NCI-H82 (cell line): ENCODE measurements at regions not wholly inside any gene's neighbourhood (a gene's known extent, or its start where the extent isn't known, plus 50 kb on each side); places are given as distances from the start of the nearest gene placed in this dataset.
"Not testable (repeated sequence)": the region's sequence is repeated elsewhere in the genome, so short reads cannot be mapped to it uniquely, and the experiment has no call there.

Experiments used
- DNase-seq: peaks from one replicate; lab custom pipeline; 2025; lab: John Stamatoyannopoulos, UW

DNA sequence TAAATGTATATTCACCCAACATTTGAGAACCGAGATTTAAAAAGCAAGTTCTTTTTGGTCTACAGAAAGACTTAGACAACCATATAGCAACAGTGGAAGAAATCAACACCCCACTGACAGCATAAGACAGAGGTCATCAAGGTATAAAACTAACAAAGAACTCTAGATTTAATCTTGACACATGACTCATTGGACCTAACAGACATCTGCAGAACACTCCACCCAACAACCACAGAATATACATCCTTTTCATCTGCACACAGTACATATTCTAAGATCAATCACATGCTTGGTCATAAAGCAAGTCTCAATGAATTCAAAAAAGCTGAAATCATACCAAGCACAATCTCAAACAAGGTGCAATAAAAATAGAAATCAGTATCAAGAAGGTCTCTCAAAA lies 65.8 kb downstream of the SPIN4 start:
- no peak for DNase-seq

DNA sequence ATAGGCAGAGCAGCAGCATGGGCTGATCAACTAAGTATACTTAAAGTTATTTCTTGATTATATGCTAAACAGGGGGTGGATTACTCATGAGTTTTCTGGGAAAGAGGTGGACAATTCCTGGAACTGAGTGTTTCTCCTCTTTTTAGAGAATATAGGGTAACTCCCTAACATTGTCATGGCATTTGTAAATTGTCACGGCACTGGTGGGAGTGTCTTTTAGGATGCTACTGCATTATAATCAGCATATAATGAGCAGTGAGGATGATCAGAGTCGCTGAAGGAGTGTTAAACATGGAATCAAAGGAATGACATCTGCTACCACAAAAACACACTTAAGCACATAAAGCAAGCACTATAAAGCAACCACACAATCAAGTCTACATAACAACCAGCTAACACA lies 66.5 kb downstream of the SPIN4 start:
- no peak for DNase-seq

DNA sequence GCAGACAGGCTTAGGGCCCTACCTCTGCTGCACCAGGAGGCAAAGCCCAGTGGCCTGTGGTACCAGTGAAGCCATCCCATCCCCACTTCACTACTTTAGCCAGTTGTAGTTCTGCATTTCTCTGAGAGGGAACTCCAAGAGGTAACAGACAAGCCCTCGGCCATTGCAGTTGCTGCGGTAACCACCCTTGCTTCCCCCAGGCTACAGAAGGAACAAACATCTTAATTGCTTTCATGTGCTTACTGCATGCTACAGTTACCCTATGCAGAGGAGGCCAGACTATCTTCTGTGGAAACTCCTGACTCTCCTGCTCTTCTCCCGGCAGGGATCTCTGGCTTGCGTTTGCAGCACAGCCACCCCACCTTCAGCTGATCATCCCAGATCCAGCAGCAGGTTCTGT lies 67.8 kb downstream of the SPIN4 start:
- no peak for DNase-seq

DNA sequence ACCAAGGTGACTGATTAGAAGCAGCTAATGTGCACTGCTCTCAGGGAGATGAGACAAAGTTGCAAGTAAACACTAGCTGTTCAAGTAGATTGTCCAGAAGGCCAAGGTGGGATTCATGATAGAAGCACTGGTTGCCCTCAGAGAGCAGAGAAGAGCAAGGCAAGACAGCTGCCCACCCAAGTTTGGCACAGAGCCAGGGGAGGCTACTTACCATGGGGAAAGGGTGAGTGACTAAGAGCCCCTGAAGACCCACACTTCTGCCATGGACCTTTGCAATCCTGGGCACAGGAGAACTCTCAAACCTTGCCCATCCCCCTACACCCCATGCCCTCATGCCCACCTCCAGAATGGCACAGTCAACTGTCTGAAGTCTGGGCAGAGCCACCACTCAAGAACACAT lies 68.3 kb downstream of the SPIN4 start:
- no peak for DNase-seq

DNA sequence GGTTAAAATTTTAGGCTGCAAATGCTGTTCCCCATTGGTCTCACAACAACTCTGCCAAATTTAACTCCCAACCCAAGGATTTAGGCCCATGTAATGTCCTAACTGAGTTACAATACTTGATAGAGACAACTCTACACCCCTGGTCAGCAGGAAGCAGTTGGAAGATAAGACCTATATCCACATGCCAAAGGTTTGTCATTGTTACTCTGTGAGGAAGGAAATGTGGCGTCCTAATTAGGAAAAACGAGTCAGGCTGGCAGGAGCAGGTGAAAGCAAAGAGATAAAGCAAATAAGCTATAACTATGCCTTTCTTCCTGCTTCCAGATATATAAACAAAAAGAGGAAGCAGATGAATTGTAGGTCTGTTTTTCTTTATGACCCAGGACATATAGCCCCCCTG lies 69.1 kb downstream of the SPIN4 start:
- no peak for DNase-seq

DNA sequence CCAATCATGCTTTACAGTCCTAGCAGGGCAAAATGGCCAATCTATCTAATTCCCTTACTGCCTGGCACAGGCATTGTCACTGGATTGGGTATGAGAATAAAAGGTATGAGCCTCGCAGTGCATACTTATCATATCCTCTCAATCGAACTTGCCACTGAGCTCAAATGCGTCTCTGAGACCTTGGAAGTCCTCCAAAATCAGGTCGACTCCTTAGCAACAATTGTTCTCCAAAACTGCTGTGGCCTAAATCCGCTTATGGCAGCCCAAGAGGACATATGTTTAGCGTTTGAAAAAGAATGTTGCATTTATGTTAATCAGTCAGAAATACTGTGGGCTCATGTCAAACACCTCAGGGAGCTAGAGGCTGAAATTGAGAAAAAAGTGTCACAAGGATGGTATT lies 69.7 kb downstream of the SPIN4 start:
- no peak for DNase-seq

DNA sequence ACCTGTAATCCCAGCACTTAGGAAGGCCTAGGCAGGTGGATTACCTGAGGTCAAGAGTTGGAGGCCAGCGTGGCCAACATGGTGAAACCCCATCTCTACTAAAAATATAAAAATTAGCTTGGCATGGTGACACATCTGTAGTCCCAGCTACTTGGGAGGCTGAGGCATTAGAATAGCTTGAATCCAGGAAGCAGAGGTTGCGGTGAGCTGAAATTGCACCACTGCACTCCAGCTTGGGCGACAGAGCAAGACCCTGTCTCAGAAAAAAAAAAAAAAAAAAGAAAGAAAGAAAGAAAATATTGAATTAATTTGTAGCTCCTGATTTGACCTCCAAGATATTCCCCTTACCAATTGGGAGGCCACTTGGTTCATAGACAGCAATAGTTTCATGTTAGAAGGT lies 73.7 kb downstream of the SPIN4 start:
- DNase-seq: not testable (repeated sequence)

DNA sequence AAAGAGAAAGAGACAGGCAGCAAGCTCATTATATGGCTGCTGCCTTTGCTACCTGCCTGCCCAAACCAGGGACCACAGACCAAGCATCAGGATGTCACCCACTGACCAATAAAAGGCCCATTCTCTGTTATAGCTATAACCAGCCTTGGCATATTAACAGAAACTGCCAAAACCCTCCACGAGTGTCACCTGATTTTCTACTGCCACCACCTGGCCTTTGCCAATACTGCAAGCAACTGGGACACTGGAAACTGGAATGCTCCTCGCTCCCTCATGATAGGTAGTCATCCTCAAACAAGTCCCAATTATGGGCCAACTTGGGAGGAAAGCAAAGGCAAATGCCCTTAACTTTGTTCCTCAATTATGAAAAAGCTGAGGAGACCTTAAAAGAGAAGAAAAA lies 76.0 kb downstream of the SPIN4 start:
- DNase-seq: no peak

DNA sequence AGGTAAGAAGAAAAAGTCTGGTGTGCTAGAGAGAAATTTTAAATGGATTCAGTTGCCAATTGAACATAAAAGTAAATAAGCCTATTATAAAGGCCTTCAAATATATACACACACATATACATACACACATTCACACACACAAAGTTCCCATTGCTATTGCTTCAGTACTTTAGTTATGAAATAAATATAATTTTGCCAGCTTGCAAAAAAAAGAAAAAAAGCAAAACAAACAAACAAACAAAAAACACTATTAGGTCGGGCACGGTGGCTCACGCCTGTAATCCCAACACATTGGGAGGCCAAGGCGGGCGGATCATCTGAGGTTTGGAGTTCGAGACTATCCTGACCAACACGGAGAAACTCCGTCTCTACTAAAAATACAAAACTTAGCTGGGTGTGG lies 80.3 kb downstream of the SPIN4 start:
- no peak for DNase-seq

DNA sequence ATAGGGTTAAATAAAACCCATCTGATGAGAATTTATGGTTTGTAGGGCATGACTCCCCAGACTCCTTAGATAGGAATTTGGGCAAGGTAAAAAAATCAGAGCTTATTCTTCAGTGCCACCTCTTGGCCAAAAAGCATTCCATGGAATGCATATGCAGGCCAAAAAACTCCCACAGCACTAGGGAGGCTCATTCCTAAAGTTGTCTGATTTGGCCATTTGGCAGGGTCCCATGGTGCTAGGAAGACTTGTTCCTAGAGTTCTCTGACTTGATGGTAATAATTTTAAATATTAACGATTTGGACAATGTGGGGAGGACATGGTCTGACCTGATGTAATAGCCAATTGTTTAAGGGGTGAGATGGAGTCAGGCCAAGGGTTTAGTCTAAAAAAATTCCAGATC lies 93.0 kb downstream of the SPIN4 start:
- DNase-seq: no peak

DNA sequence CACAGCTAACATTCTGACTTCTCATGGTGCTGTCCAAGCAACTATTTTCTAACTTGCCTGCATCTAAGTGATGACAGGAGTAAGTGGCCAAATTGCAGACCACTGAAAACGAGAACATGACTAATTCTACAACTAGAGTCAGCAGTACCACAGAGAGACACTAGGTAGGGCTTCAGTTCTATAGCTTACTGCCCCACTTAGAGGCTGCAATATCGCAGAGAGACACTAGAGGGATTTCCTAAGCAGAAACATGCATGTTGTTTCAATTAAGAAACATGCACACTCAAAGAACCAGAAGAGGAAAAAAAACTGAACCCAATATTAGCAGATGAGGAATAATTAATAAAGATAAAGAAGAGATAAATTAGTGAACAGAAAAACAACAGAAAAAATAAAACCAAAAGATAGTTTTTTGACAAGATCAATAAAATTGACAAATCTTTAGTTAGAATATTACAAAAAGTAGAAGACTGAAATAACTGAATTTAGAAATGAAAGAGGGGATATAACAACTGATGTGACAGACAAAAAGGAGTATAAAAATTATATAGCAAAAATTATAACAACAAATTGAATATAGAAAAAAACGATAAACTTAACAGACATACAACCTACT lies 100.8 kb downstream of the SPIN4 start:
- no peak for DNase-seq

DNA sequence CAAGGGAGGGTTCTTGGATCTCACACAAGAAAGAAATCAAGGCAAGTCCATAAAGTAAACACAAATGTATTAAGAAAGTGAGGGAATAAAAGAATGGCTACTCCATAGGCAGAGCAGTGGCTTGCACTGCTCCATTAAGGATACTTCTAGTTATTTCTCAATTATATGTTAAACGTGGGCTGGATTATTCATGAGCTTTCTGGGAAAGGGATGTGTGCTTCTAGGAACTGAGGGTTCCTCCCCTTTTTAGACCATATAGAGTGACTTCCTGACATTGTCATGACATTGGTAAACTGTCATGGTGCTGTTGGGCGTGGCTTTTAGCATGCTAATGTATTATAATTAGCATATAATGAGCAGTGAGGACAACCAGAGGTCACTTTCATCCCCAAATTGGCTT lies 108.4 kb downstream of the SPIN4 start:
- DNase-seq: not testable (repeated sequence)

DNA sequence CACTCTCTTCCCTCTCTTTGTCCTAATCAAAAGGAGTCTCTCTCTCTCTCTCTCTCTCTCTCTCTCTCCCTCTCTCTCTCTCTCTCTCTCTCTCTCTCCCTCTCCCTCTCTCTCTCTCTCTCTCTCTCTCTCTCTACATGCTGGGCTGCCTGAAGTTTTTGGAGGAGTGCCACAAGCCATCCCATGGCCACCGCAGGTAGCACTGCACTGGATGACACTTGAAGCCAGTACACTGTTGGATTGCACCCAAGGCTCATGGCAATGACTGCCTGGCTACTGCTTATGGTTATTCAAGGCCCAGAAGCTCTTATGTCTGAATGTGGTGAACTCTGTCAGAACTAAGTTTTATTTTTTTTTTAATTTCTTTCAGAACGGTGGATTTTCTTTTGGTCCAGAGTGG lies 115.2 kb downstream of the SPIN4 start:
- DNase-seq: not testable (repeated sequence)

DNA sequence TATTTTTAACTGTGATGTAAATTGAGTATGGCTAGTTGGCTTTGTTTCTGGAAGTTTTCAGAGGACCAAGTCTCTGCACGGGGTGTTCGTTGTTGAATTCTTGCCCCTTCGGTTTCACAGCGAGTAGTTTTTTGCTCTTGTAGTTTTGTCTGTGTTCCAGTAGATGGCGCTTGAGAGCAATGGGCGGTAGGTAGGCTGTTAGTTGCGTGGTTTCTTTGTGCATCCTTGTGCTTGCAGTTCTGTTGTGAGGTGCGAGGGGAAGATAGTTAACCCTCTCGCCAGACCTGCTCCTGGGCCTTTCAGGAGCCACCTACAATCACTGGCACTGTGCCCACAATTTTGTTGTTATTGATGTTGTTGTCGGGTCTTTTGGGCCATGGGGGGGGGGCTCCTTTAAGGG lies 118.1 kb downstream of the SPIN4 start:
- not testable (repeated sequence) for DNase-seq

DNA sequence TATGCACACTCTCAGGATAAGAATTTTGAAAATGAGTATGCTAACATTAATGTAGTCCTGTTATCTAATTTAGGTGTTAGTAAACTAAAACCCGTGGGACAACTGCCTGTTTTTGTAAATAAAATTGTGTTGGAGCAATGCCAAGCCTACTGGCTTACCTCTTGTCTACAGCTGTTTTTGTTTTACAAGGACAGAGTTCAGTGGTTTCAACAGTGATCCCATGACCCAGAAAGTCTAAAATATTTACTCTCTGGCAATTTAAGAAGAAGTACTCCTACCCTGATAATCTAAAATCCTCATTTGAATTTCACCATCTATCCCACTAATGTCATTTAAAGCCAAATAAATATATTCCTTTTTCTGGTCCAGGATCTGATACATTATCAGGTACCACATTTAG lies 132.9 kb downstream of the SPIN4 start:
- not testable (repeated sequence) for DNase-seq

DNA sequence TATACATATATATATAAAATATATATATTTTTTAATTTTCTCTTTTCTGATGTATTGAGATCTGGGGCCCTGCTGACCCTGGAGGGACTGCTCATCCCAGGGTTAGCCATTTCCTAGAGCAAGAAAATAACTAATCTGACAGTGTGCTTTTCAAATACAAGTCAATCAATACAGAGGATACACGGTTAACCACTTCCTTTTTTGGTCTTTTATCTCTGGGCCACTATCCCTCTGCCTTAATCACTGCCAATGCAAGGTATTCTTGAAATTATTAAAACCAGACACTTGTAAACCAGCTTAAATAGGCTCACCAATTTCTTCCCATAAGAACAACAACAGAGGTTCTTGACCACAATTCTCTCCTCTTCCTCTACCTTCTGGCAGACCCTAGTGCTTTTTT lies 133.6 kb downstream of the SPIN4 start:
- not testable (repeated sequence) for DNase-seq

DNA sequence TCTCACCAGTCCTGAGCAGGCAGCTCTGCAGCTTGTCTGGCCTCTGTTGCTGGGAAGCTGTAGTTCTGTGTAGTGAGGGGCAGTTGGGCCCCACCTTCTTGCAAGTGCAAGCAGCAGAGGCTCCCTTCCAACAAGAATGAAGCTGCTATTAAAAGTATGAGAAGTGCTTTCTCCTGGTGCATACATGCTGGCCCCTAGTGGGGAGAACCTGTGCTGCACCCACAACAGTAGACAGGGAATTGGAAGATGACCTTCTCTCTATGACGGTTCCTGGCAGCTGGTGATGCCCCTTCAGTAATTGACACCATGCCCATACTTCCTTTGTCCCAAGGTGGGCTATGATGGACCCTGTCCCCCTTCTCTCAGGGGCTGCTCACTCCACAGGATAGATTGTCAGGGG lies 141.5 kb downstream of the SPIN4 start:
- DNase-seq: not testable (repeated sequence)

DNA sequence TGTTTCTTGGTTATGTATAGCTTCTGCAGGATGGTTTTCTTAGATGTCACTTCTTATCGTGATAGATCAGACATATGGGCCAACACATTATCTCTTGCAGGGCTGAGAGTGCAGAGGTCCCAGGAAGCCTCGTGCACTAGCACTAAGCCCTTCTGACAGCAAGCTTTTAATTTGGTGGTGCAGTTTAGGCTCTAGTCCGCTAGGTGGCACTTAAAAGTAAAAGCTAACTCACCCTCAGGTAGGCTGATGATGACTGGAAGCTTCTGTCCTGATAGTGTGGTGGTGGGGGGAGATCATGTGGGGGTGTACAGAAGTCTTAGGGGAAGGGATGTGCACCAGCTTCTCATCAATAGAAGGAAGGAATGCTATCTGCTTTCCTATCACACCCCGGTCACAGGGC lies 142.0 kb downstream of the SPIN4 start:
- DNase-seq: not testable (repeated sequence)

DNA sequence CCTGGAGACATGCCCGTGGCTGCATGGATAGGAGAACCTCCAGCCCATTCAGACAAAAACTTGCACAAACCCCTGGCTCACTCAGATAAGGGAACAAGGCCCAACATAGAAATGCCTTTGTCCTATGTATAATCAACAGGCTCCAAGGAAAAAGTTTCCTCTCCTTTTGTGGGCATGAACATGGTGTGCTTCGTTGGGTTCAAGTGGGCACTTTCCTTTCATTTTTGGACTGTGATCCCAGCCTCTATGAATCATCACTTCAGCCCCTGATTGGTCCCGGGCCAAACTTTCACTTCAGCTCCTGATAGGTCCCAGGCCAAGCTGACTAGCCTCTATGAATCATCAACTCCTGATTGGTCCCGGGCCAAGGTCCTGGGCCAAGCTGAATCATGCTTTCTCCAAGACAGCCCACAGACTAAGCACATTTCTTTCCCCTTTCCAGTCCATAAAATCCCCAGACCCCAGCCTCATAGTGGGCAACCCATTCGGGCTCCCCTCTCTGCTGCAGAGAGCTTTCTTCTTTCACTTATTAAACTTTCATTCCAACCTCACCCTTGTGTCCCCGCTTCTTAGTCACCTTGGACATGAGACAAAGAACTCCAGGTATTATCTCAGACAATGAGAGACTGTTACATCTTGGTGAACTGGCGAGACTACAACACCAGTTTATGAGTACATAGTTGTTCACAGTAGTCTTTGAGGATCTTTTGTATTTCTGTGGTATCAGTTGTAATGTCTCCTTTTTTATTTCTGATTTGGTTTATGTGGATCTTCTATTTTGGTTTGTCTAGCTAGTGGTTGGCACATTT lies 146.7 kb downstream of the SPIN4 start:
- not testable (repeated sequence) for DNase-seq

DNA sequence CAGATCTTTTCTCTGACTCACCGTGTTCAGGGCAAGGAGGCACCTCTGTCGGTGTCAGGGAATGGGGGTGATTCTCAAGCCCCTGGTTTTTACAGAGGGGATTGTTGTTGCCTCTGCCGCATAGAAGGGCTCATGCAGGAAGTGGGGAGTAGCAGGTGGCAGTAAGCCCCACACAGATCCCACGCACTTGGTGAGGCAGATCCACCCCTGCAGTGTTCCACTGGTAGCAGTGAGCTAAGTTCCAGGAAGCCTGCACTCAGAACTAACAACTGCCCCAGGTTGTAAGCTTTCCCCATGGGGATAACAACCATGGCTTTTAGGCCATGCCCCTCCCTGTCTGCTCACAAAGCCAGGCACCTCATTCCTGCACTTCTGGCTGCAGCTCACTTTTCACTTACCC lies 149.1 kb downstream of the SPIN4 start:
- not testable (repeated sequence) for DNase-seq

DNA sequence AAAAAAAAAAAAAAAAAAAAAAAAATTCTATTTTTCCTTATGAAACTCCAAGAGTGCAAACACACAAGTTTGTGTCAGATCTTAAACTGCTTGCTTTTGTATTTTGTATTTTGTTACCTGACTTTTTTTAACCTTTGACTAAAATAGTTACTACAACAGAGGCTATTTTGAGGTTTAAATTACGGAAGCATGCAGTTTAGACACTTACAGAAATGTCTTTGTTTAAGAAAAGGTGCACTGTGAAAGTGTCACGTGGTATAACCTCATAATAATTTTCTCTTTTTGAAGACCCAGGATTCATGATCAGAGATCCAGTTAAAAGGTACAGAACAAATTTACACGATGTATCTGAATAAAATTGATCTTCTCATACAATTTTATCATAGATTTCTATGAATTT lies 152.4 kb downstream of the SPIN4 start:
- DNase-seq: not testable (repeated sequence)

DNA sequence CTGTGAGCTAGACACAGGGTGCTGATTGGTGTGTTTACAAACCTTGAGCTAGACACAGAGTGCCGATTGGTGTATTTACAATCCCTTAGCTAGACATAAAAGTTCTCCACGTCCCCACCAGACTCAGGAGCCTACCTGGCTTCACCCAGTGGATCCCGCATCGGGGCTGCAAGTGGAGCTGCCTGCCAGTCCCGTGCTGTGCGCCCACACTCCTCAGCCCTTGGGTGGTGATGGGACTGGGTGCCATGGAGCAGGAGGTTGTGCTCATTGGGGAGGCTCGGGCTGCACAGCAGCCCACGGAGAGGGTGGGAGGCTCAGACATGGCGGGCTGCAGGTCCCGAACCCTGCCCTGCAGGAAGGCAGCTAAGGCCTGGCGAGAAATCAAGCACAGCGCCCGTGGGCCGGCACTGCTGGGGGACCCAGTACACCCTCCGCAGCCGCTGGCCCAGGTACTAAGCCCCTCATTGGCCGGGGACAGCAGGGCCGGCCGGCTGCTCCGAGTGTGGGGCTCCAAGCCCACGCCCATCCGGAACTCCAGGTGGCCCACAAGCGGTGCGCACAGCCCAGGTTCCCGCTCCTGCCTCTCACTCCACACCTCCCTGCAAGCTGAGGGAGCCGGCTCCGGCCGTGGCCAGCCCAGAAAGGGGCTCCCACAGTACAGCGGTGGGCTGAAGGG lies 158.6 kb downstream of the SPIN4 start:
- not testable (repeated sequence) for DNase-seq

DNA sequence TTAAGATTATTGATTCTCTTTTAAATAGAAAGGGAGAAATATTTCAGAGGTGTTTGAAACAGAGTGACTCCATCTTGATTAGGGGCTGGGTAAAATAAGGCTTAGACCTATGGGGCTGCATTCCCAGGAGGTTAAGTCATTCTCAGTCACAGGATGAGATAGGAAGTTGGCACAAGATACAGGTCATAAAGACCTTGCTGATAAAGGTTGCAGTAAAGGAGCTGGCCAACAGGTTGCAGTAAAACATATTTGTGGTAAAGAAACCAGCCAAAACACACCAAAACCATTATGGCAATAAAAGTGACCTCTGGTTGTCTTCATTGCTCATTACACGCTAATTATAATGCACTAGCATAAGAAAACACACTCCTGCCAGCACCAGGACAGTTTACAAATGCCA lies 165.0 kb downstream of the SPIN4 start:
- DNase-seq: no peak
